GM12878 (cell line): ENCODE measurements at regions not wholly inside any gene's neighbourhood (a gene's known extent, or its start where the extent isn't known, plus 50 kb on each side); places are given as distances from the start of the nearest gene placed in this dataset.

ENCODE experiments used
- ATAC-seq: fragments of 200-7000 bp; cut with Tn5 transposase; 3 replicates; pipeline ENCODE4 v1.9.1; 2020; ENCODE audit warnings: mild to moderate bottlenecking, moderate library complexity
- BruUV-seq: library from RNA; stranded (reverse); fragments of 400-500 nt; replicated peaks from 2 replicates; lab custom pipeline; 2021; lab: Mats Ljungman, UMichigan
- CTCF ChIA-PET: fragments of 300-600 bp; sonication (Branson Sonifier 250); formaldehyde crosslinking; extraction: SDS; loops from one replicate; lab custom pipeline; 2021; ENCODE audit warnings: inconsistent platforms; lab: Yijun Ruan, JAX
- POLR2A ChIA-PET: fragments of 350-600 bp; formaldehyde crosslinking; extraction: SDS; loops from one replicate; lab custom pipeline; 2021; ENCODE audit warnings: inconsistent platforms; lab: Charles Lee
- RAD21 ChIA-PET: fragments of 300-600 bp; sonication (Branson Sonifier 250); formaldehyde crosslinking; loops from one replicate; lab custom pipeline; 2023; ENCODE audit warnings: antibody characterized with exemption; ENCODE audit not compliant: unreplicated experiment; lab: Charles Lee
- SMC1A ChIA-PET: fragments of 300-600 bp; sonication (Branson Sonifier 250); formaldehyde crosslinking; loops from one replicate; lab custom pipeline; 2023; ENCODE audit not compliant: unreplicated experiment, uncharacterized antibody; lab: Charles Lee
- DNase-seq: peaks from one replicate; pipeline ENCODE4 v3.0.0-alpha.2; 2011; ENCODE audit warnings: low read depth, low spot score
- FAIRE-seq: peaks from 3 replicates; lab custom pipeline; 2011; peaks lifted over from hg19 to GRCh38; lab: Jason Lieb, UNC
- H2AFZ ChIP-seq: 2 replicates; pipeline ENCODE4 v1.6.0; 2011; ENCODE audit warnings: low read depth, low read length, control low read depth; ENCODE audit not compliant: control insufficient read depth
- H3K27ac ChIP-seq: 2 replicates; pipeline ENCODE4 v1.5.1; 2011; ENCODE audit warnings: control low read depth; ENCODE audit not compliant: control insufficient read depth, insufficient read depth
- H3K27me3 ChIP-seq, 2 experiments: replicated peaks in 1 of 2; 2 replicates each; pipeline versions ENCODE4 v1.6.0 to v1.6.1; 2011; ENCODE audit warnings: low read length in 1 of 2; ENCODE audit not compliant: control insufficient read depth in 2 of 2, insufficient read depth in 2 of 2
- H3K36me3 ChIP-seq, 2 experiments: 2 replicates each; pipeline ENCODE4 v1.5.1; 2011; ENCODE audit warnings: low read length in 1 of 2; ENCODE audit not compliant: control insufficient read depth in 2 of 2, insufficient read depth in 2 of 2
- H3K4me1 ChIP-seq: 2 replicates; pipeline ENCODE4 v1.6.1; 2011; ENCODE audit warnings: mild to moderate bottlenecking, low read length, moderate library complexity, mixed read lengths; ENCODE audit not compliant: control insufficient read depth, insufficient read depth
- H3K4me2 ChIP-seq: 2 replicates; pipeline ENCODE4 v1.6.0; 2011; ENCODE audit warnings: control low read depth; ENCODE audit not compliant: control insufficient read depth, insufficient read depth
- H3K4me3 ChIP-seq: fragments of 200-600 bp; sonication (generic); 2 replicates; pipeline ENCODE4 v1.5.1; 2016
- H3K79me2 ChIP-seq: 2 replicates; pipeline ENCODE4 v1.6.0; 2011; ENCODE audit warnings: low read length; ENCODE audit not compliant: control insufficient read depth, insufficient read depth
- H3K9ac ChIP-seq: 2 replicates; pipeline ENCODE4 v1.8.0; 2011; ENCODE audit warnings: low read length, control low read depth, mixed read lengths; ENCODE audit not compliant: control insufficient read depth, insufficient read depth
- H3K9me3 ChIP-seq: replicated peaks from 3 replicates; pipeline ENCODE4 v1.5.1; 2011; ENCODE audit warnings: mild to moderate bottlenecking, low read length; ENCODE audit not compliant: control insufficient read depth, insufficient read depth
- H4K20me1 ChIP-seq: 2 replicates; pipeline ENCODE4 v1.6.0; 2011; ENCODE audit not compliant: control insufficient read depth, insufficient read depth
- BACH1 ChIP-seq: fragments of 450-650 bp; IDR thresholded peaks from 2 replicates; pipeline ENCODE4 v1.6.1; 2017; ENCODE audit warnings: mild to moderate bottlenecking, borderline replicate concordance
- BRCA1 ChIP-seq: IDR thresholded peaks from 2 replicates; pipeline ENCODE4 v1.6.1; 2011; ENCODE audit warnings: low read depth, low read length, improper control_type of control experiment
- CBFB ChIP-seq: IDR thresholded peaks from 2 replicates; pipeline ENCODE4 v1.6.1; 2016; ENCODE audit warnings: antibody characterized with exemption, low read depth
- CBX5 ChIP-seq: sonication (generic); IDR thresholded peaks from 2 replicates; pipeline ENCODE4 v1.6.1; 2016; ENCODE audit warnings: low read depth, moderate library complexity, mild to moderate bottlenecking, inconsistent platforms
- CHD4 ChIP-seq: fragments of 200-600 bp; sonication (generic); IDR thresholded peaks from 2 replicates; pipeline ENCODE4 v1.6.1; 2016; ENCODE audit warnings: mild to moderate bottlenecking
- IKZF1 ChIP-seq: fragments of 450-650 bp; conservative IDR thresholded peaks from 2 replicates; pipeline ENCODE4 v1.6.1; 2017; ENCODE audit warnings: antibody characterized with exemption, mild to moderate bottlenecking
- KDM1A ChIP-seq: fragments of 200-600 bp; sonication (generic); IDR thresholded peaks from 2 replicates; pipeline ENCODE4 v1.6.1; 2016; ENCODE audit warnings: borderline replicate concordance
- MYC ChIP-seq: IDR thresholded peaks from 2 replicates; pipeline ENCODE4 v1.6.1; 2011; ENCODE audit warnings: mild to moderate bottlenecking, low read length, moderate library complexity, inconsistent platforms; ENCODE audit not compliant: insufficient read depth, insufficient replicate concordance, insufficient read length, severe bottlenecking
- NR2C2 ChIP-seq: IDR thresholded peaks from 2 replicates; pipeline ENCODE4 v1.6.1; 2011; ENCODE audit warnings: borderline replicate concordance, low read depth; ENCODE audit not compliant: control insufficient read depth, insufficient read length
- POLR2AphosphoS5 ChIP-seq: IDR thresholded peaks from 2 replicates; pipeline ENCODE4 v1.6.1; 2011; ENCODE audit warnings: mild to moderate bottlenecking, low read length, inconsistent platforms
- RBBP5 ChIP-seq: fragments of 200-600 bp; sonication (generic); conservative IDR thresholded peaks from 2 replicates; pipeline ENCODE4 v1.6.1; 2016
- SIN3A ChIP-seq: IDR thresholded peaks from 2 replicates; pipeline ENCODE4 v1.6.1; 2012; ENCODE audit warnings: low read depth, low read length, improper control_type of control experiment
- SPI1 ChIP-seq: IDR thresholded peaks from 2 replicates; pipeline ENCODE4 v1.6.1; 2011; ENCODE audit warnings: low read depth, mild to moderate bottlenecking, low read length, moderate library complexity, borderline replicate concordance; ENCODE audit not compliant: insufficient read depth
- STAT1 ChIP-seq: fragments of 450-650 bp; conservative IDR thresholded peaks from 2 replicates; pipeline ENCODE4 v1.6.1; 2014; ENCODE audit warnings: antibody characterized with exemption, mild to moderate bottlenecking
- TARDBP ChIP-seq: IDR thresholded peaks from 2 replicates; pipeline ENCODE4 v1.6.1; 2016; ENCODE audit warnings: borderline replicate concordance
- ZBTB4 ChIP-seq: fragments of 450-650 bp; formaldehyde crosslinking; IDR thresholded peaks from 2 replicates; pipeline ENCODE4 v1.4.0; 2022; ENCODE audit warnings: mild to moderate bottlenecking, moderate library complexity
- ZNF207 ChIP-seq: fragments of 450-650 bp; IDR thresholded peaks from 2 replicates; pipeline ENCODE4 v1.6.1; 2014; ENCODE audit warnings: antibody characterized with exemption, mild to moderate bottlenecking, borderline replicate concordance
- ZNF217 ChIP-seq: fragments of 450-650 bp; IDR thresholded peaks from 2 replicates; pipeline ENCODE4 v1.6.1; 2017; ENCODE audit warnings: antibody characterized with exemption, mild to moderate bottlenecking
- ZNF687 ChIP-seq: fragments of 450-650 bp; IDR thresholded peaks from 2 replicates; pipeline ENCODE4 v1.6.1; 2017; ENCODE audit warnings: mild to moderate bottlenecking, moderate library complexity
- WGBS: methylation state at CpG from one replicate; pipeline ENCODE4 v1.1.6; 2016; ENCODE audit warnings: low lambda C conversion rate; ENCODE audit not compliant: insufficient replicate concordance, insufficient coverage; ENCODE audit errors: missing lambda C conversion rate; 5-methylcytosine and 5-hydroxymethylcytosine counted together
- in situ Hi-C: fragments of 300-500 bp; cut with MboI; formaldehyde crosslinking; loops from 9 replicates; pipeline ENCODE4 v1.14.3; 2018; ENCODE audit warnings: mixed read lengths
- intact Hi-C: fragments of 100-400 bp; cut with micrococcal nuclease; formaldehyde crosslinking; loops from one replicate; pipeline ENCODE4 v1.14.2; 2022; ENCODE audit not compliant: unreplicated experiment

- TF ChIP-seq ZNF217 (no peak), BACH1 (no peak), NR2C2 (no peak), IKZF1 (no peak)
Observed at GRCh38 chr4:24364852-24365251, 219.5 kb downstream of the DHX15 start (continued).

- Histone ChIP-seq H3K4me1 (no peaks in the 10 kb centered on the region), H3K36me3 (no peaks in the 10 kb centered on the region), H3K9me3 (no peaks in the 10 kb centered on the region), H2AFZ (no peak overlapping the region), H4K20me1 (no peaks in the 10 kb centered on the region), H3K9ac (no peak overlapping the region), H3K27ac (no peak overlapping the region), H3K4me2 (no peak overlapping the region), H3K79me2 (no peaks in the 10 kb centered on the region), H3K4me3 (no peak overlapping the region), H3K27me3 (no peaks in the 10 kb centered on the region)
- FAIRE-seq = no peak
- intact Hi-C loops (no loop called here), in situ Hi-C loops (no loop called here)
- CTCF ChIA-PET = interaction anchor here (0.6 to 0.8 kb wide), 2 partner anchors 14 to 52 kb away, joined by 3 read pairs; no protein-coding TSS in a partner anchor
- SMC1A ChIA-PET = interaction anchor here (1.1 kb wide), 1 partner anchor 52 kb away, joined by 3 read pairs; no protein-coding TSS in a partner anchor
- no peak for ATAC-seq
- BruUV-seq = no TSS peak
- 24% methylated on average over 5 of the region's 5 CpGs for WGBS
- RAD21 ChIA-PET = no interaction called here
- POLR2A ChIA-PET = no interaction called here
- no peak for DNase-seq
- TF ChIP-seq POLR2AphosphoS5 = no peak
- TF ChIP-seq BRCA1 = no peak
- no peak for TF ChIP-seq CHD4
- no peak for TF ChIP-seq STAT1
- no peak for TF ChIP-seq CBX5
- TF ChIP-seq RBBP5 = no peak
- no peak for TF ChIP-seq CBFB
- no peak for TF ChIP-seq TARDBP
- no peak for TF ChIP-seq ZBTB4 (CRISPR knock-in tag)
- no peak for TF ChIP-seq SIN3A
- TF ChIP-seq ZNF207 = no peak
- TF ChIP-seq ZNF687 = no peak
- TF ChIP-seq ZNF217 = no peak
- no peak for TF ChIP-seq MYC
- no peak for TF ChIP-seq KDM1A
- TF ChIP-seq SPI1 = no peak
Observed at GRCh38 chr4:24364249-24364648, 220.1 kb downstream of the DHX15 start.
